ENCODE measurements at regions not wholly inside any gene's neighbourhood (a gene's known extent, or its start where the extent isn't known, plus 50 kb on each side); places are given as distances from the start of the nearest gene placed in this dataset.

- no peaks in the 10 kb centered on the region for H4K20me1 ChIP-seq (ENCODE audit: control insufficient read depth, insufficient read depth)
- no peaks in the 10 kb centered on the region for H3K36me3 ChIP-seq (ENCODE audit: control insufficient read depth in 2 of 2, insufficient read depth in 2 of 2, low read length in 1 of 2)
- ChIA-PET RAD21 (ENCODE audit: unreplicated experiment) (no interaction called here), CTCF (no interaction called here), SMC1A (ENCODE audit: uncharacterized antibody, unreplicated experiment) (no interaction called here), POLR2A (no interaction called here)
- in situ Hi-C loops (cut with MboI), result no loop called here
- no peak overlapping the region for H2AFZ ChIP-seq (ENCODE audit: control insufficient read depth, low read depth, low read length)
- H3K9me3 ChIP-seq (replicated peaks; ENCODE audit: control insufficient read depth, insufficient read depth, low read length), result no peaks in the 10 kb centered on the region
- no peak for FAIRE-seq
- no peaks in the 10 kb centered on the region for H3K4me1 ChIP-seq (ENCODE audit: control insufficient read depth, insufficient read depth, low read length)
- no peak overlapping the region for H3K9ac ChIP-seq (ENCODE audit: control insufficient read depth, insufficient read depth, low read length)
- no peak for DNase-seq (ENCODE audit: low read depth, low spot score)
- BruUV-seq (replicated peaks), result no TSS peak
- H3K4me2 ChIP-seq (ENCODE audit: control insufficient read depth, insufficient read depth), result no peak overlapping the region
- no peaks in the 10 kb centered on the region for H3K27me3 ChIP-seq (replicated peaks in 1 of 2; ENCODE audit: control insufficient read depth in 2 of 2, insufficient read depth in 2 of 2, low read length in 1 of 2)
- H3K4me3 ChIP-seq, result no peak overlapping the region
- no peak for ATAC-seq
- intact Hi-C loops (cut with micrococcal nuclease; ENCODE audit: unreplicated experiment), result no loop called here
- H3K79me2 ChIP-seq (ENCODE audit: control insufficient read depth, insufficient read depth, low read length), result no peaks in the 10 kb centered on the region
- no peak overlapping the region for H3K27ac ChIP-seq (ENCODE audit: control insufficient read depth, insufficient read depth)
- TF ChIP-seq SRF (IDR thresholded peaks at IDR 0.05; ENCODE audit: low read depth in 2 of 2, low read length in 2 of 2), result no peak
- no peak for TF ChIP-seq BCL3 (IDR thresholded peaks at IDR 0.05; ENCODE audit: borderline replicate concordance, insufficient read depth, low read depth, low read length, poor library complexity, severe bottlenecking)
- TF ChIP-seq ZNF207 (IDR thresholded peaks at IDR 0.05; ENCODE audit: borderline replicate concordance), result no peak
- no peak for TF ChIP-seq JUNB (IDR thresholded peaks at IDR 0.05)
- no peak for TF ChIP-seq CREB1 (IDR thresholded peaks at IDR 0.05; ENCODE audit: low read depth)
- TF ChIP-seq ATF2 (IDR thresholded peaks at IDR 0.05; ENCODE audit: low read length), result no peak
- TF ChIP-seq MAX (IDR thresholded peaks at IDR 0.05; ENCODE audit: low read depth, low read length), result no peak
- no peak for TF ChIP-seq POU2F2 (IDR thresholded peaks at IDR 0.05; ENCODE audit: borderline replicate concordance, low read depth, low read length)
- no peak for TF ChIP-seq SREBF1 (IDR thresholded peaks at IDR 0.05; ENCODE audit: low read length)
- no peak for TF ChIP-seq CHD4 (IDR thresholded peaks at IDR 0.05)
- no peak for TF ChIP-seq CUX1 (IDR thresholded peaks at IDR 0.05; ENCODE audit: insufficient replicate concordance, low read depth, low read length)
- TF ChIP-seq GABPA (IDR thresholded peaks at IDR 0.05; ENCODE audit: low read depth), result no peak
- no peak for TF ChIP-seq ZBTB40 (IDR thresholded peaks at IDR 0.05; ENCODE audit: borderline replicate concordance)
- no peak for TF ChIP-seq TAF1 (IDR thresholded peaks at IDR 0.05; ENCODE audit: borderline replicate concordance, low read depth, low read length)
Measured at GRCh38 chr20:16929756-16930155, 181.6 kb downstream of the OTOR start.
